ENCODE measurements at regions not wholly inside any gene's neighbourhood (a gene's known extent, or its start where the extent isn't known, plus 50 kb on each side); places are given as distances from the start of the nearest gene placed in this dataset.

DNA sequence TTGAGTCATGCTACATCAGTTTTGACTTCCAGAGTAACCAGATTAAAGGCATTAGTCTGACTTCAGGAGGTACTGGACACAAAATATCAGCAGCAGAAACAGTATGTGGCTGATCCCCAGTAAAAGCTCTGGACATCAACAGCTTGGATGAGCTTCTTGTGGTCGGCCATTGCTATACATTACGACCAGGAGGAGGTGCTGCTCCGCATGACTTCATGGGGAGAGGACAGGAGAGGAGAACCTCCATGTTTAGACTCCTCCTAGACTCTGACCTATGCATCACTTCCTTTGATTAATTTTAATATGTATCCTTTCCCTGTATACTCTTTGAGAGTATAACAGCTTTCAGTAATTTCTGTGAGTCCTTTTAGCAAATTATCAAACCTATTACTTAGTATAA, 285.6 kb upstream of the ARHGEF26 start:
- intact Hi-C loops (cut with DNase I) = no loop called here
- no peak for TF ChIP-seq CTCF (IDR thresholded peaks at IDR 0.05)
- H3K27ac ChIP-seq = no peak overlapping the region
- H3K9me3 ChIP-seq = no peaks in the 10 kb centered on the region
- no peaks in the 10 kb centered on the region for H3K36me3 ChIP-seq
- H3K4me3 ChIP-seq = no peak overlapping the region
- no peak overlapping the region for H3K9ac ChIP-seq (ENCODE audit: low read depth in 2 of 2, low read length in 2 of 2)
- no peaks in the 10 kb centered on the region for H3K27me3 ChIP-seq
- H3K4me1 ChIP-seq = no peaks in the 10 kb centered on the region
- no peak for DNase-seq

GRCh38 chr3:153840487-153840886, 280.7 kb upstream of the ARHGEF26 start:
- intact Hi-C loops (cut with DNase I) = no loop called here
- no peaks in the 10 kb centered on the region for H3K9me3 ChIP-seq
- DNase-seq = no peak
- TF ChIP-seq CTCF (IDR thresholded peaks at IDR 0.05) = no peak
- no peak overlapping the region for H3K9ac ChIP-seq (ENCODE audit: low read depth in 2 of 2, low read length in 2 of 2)
- no peak overlapping the region for H3K4me3 ChIP-seq
- no peaks in the 10 kb centered on the region for H3K36me3 ChIP-seq
- H3K27me3 ChIP-seq = no peaks in the 10 kb centered on the region
- no peak overlapping the region for H3K27ac ChIP-seq
- no peaks in the 10 kb centered on the region for H3K4me1 ChIP-seq

DNA sequence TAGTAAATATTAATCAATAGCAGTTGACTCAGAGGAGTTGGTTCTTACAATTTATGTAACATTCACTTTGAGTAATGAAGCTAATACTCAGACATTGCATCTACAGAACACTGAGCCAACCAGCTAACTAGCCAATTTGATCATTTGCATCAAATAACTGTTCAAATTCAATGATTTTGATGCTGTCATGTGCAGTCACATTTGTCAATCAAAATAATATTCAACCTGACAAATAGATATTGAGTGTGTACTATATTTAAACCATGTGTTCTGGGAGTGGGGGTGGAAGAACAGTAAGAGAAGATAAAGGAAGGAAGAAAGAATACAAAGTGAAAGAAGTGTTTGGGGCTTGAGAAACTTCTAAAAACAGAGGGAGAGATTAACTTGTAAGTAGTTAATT, 277.2 kb upstream of the ARHGEF26 start:
- no peak overlapping the region for H3K4me3 ChIP-seq
- no peaks in the 10 kb centered on the region for H3K9me3 ChIP-seq
- no peak overlapping the region for H3K27ac ChIP-seq
- no peaks in the 10 kb centered on the region for H3K36me3 ChIP-seq
- intact Hi-C loops (cut with DNase I) = no loop called here
- H3K4me1 ChIP-seq = no peaks in the 10 kb centered on the region
- DNase-seq = no peak
- TF ChIP-seq CTCF (IDR thresholded peaks at IDR 0.05) = no peak
- H3K27me3 ChIP-seq = no peaks in the 10 kb centered on the region
- H3K9ac ChIP-seq (ENCODE audit: low read depth in 2 of 2, low read length in 2 of 2) = no peak overlapping the region

DNA sequence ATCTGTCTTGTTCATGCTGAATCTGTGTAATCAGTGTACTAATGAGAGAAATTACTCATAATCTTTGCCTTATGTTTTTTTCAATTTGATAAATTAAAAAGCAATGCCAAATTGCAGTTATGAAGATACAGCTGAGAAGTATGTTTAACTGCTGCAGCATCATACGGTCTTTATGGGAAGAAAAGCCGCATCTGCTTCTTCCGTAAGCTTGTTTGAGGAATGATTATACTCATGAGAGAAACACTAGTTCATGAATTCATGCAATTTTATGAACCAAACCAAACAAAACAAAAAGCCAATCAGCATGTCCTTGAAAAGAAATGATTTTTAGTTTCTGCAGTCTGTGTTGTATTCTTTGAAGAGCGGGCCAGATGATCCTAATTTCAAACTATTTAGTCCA, 275.9 kb upstream of the ARHGEF26 start:
- intact Hi-C loops (cut with DNase I) = no loop called here
- no peak overlapping the region for H3K9ac ChIP-seq (ENCODE audit: low read depth in 2 of 2, low read length in 2 of 2)

DNA sequence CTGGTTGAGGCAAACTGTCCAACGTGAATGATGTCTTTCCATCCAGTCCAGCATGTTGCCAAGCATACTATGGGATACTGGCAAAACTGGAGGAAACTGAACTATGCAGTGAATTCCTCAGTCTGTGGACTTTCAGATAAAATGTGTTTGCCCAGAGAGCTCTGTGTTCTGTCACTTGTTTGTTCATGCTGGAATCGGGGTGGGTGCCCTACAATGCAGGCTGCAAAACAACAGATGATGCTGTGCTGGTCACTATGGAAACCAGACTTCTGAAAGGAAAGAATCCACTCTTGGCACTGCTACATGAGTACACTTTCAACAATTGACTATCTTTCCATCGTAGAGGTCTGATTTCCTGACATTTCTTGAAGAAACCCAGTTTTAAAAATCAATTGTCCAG, 272.5 kb upstream of the ARHGEF26 start:
- Histone ChIP-seq H3K9ac (ENCODE audit: low read depth in 2 of 2, low read length in 2 of 2) (no peak overlapping the region), H3K4me3 (no peak overlapping the region), H3K27ac (no peak overlapping the region), H3K4me1 (no peaks in the 10 kb centered on the region), H3K36me3 (no peaks in the 10 kb centered on the region), H3K9me3 (no peaks in the 10 kb centered on the region), H3K27me3 (no peaks in the 10 kb centered on the region)
- TF ChIP-seq CTCF (IDR thresholded peaks at IDR 0.05) = no peak
- DNase-seq = no peak
- intact Hi-C loops (cut with DNase I) = no loop called here

More for the DNA sequence above, 275.9 kb upstream of the ARHGEF26 start:
- Histone ChIP-seq H3K4me1 (no peaks in the 10 kb centered on the region), H3K36me3 (no peaks in the 10 kb centered on the region), H3K27ac (no peak overlapping the region), H3K27me3 (no peaks in the 10 kb centered on the region), H3K4me3 (no peak overlapping the region), H3K9me3 (no peaks in the 10 kb centered on the region)
- no peak for DNase-seq
- no peak for TF ChIP-seq CTCF (IDR thresholded peaks at IDR 0.05)

DNA sequence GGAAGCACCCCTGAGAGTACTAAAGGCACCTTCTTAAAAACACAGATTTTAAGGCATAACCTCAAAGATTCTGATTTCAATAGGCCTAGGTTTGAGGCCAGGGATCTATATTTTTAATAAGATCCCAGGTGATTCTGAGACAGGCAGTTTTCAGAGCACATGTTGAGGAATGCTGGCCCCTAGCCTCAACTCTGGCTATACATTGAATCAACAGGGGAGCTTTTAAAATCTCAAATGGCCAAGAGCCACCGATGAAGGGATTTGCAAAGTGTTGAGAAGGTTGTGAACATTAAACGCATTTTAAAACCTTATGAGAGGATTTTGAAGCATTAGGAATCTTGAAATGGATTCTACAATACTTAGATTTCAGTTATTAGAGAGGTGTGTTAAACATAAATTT, 268.8 kb upstream of the ARHGEF26 start:
- intact Hi-C loops (cut with DNase I) = no loop called here
- no peak for TF ChIP-seq CTCF (IDR thresholded peaks at IDR 0.05)
- no peaks in the 10 kb centered on the region for H3K9me3 ChIP-seq
- DNase-seq = no peak
- H3K27me3 ChIP-seq = no peaks in the 10 kb centered on the region
- H3K27ac ChIP-seq = no peak overlapping the region
- no peaks in the 10 kb centered on the region for H3K4me1 ChIP-seq
- H3K4me3 ChIP-seq = no peak overlapping the region
- no peak overlapping the region for H3K9ac ChIP-seq (ENCODE audit: low read depth in 2 of 2, low read length in 2 of 2)
- H3K36me3 ChIP-seq = no peaks in the 10 kb centered on the region

Data from colonic mucosa (tissue), 4 donors.